HepG2 (cell line): ENCODE measurements at regions not wholly inside any gene's neighbourhood (a gene's known extent, or its start where the extent isn't known, plus 50 kb on each side); places are given as distances from the start of the nearest gene placed in this dataset.

Source experiments
- ATAC-seq: fragments of 200-7000 bp; cut with Tn5 transposase; 3 replicates; pipeline ENCODE4 v1.9.1; 2020; ENCODE audit warnings: mild to moderate bottlenecking, moderate library complexity
- BruUV-seq: library from RNA; stranded (reverse); fragments of 400-500 nt; replicated peaks from 2 replicates; lab custom pipeline; 2021; lab: Mats Ljungman, UMichigan
- CTCF ChIA-PET: fragments of 300-600 bp; formaldehyde crosslinking; extraction: SDS; loops from one replicate; lab custom pipeline; 2021; ENCODE audit warnings: low total read pairs, inconsistent platforms, low intra/inter-chr PET ratio; lab: Yijun Ruan, JAX
- POLR2A ChIA-PET: fragments of 350-600 bp; sonication (Branson Sonifier 250); formaldehyde crosslinking; loops from one replicate; lab custom pipeline; 2020; ENCODE audit warnings: antibody characterized with exemption, inconsistent platforms; lab: Yijun Ruan, JAX
- DNase-seq: peaks from one replicate; pipeline ENCODE4 v3.0.0-alpha.2; 2015; ENCODE audit warnings: low spot score
- FAIRE-seq: peaks from 3 replicates; lab custom pipeline; 2011; peaks lifted over from hg19 to GRCh38; lab: Jason Lieb, UNC
- H2AFZ ChIP-seq: one replicate; pipeline ENCODE4 v1.6.1; 2011; ENCODE audit warnings: low read length, inconsistent platforms
- H3K27ac ChIP-seq: fragments of 300-600 bp; 3 replicates; pipeline ENCODE4 v1.8.0; 2011; ENCODE audit warnings: mixed run types, mild to moderate bottlenecking, mixed read lengths, low read length, inconsistent platforms; ENCODE audit not compliant: insufficient read depth; ENCODE audit errors: extremely low read length
- H3K27me3 ChIP-seq, 2 experiments: fragments of 200-600 bp in 1 of 2; 2 replicates in 1 of 2; 3 replicates in 1 of 2; pipeline versions ENCODE4 v1.6.0 to v1.8.0; 2011; ENCODE audit warnings: low read length in 2 of 2, mild to moderate bottlenecking in 2 of 2, moderate library complexity in 2 of 2, inconsistent platforms in 1 of 2; ENCODE audit not compliant: insufficient read depth in 2 of 2, control insufficient read depth in 1 of 2
- H3K36me3 ChIP-seq, 2 experiments: fragments of 200-600 bp in 1 of 2; replicated peaks in 1 of 2; 2 replicates in 1 of 2; 3 replicates in 1 of 2; pipeline versions ENCODE4 v1.5.1 to v1.8.0; 2011; ENCODE audit warnings: low read length in 2 of 2, inconsistent platforms in 1 of 2; ENCODE audit not compliant: insufficient read depth in 2 of 2, control insufficient read depth in 1 of 2
- H3K4me1 ChIP-seq: 2 replicates; pipeline ENCODE4 v1.5.1; 2012; ENCODE audit warnings: low read length, inconsistent platforms; ENCODE audit not compliant: insufficient read depth
- H3K4me2 ChIP-seq: 2 replicates; pipeline ENCODE4 v1.6.0; 2011; ENCODE audit warnings: low read depth, low read length, inconsistent platforms
- H3K4me3 ChIP-seq, 3 experiments: fragments of 200-600 bp in 1 of 3; sonication (generic), shearing (Covaris generic) in 1 of 3; replicated peaks in 1 of 3; 2 replicates each; pipeline ENCODE4 v1.5.1; 2011 to 2016; ENCODE audit warnings: low read length in 3 of 3, inconsistent platforms in 2 of 3, low read depth in 2 of 3, mild to moderate bottlenecking in 2 of 3, control low read depth in 1 of 3, mixed read lengths in 1 of 3; ENCODE audit not compliant: insufficient read depth in 1 of 3
- H3K79me2 ChIP-seq: one replicate; pipeline ENCODE4 v1.6.1; 2011; ENCODE audit warnings: low read length, inconsistent platforms; ENCODE audit not compliant: insufficient read depth
- H3K9ac ChIP-seq: 2 replicates; pipeline ENCODE4 v1.6.0; 2011; ENCODE audit warnings: mild to moderate bottlenecking, low read depth, low read length, inconsistent platforms; ENCODE audit not compliant: insufficient read depth
- H3K9me3 ChIP-seq: 2 replicates; pipeline ENCODE4 v1.5.1; 2012; ENCODE audit warnings: mild to moderate bottlenecking, low read length
- H4K20me1 ChIP-seq: 2 replicates; pipeline ENCODE4 v1.6.0; 2011; ENCODE audit warnings: inconsistent platforms, mild to moderate bottlenecking, low read length, moderate library complexity; ENCODE audit not compliant: insufficient read depth
- CBX1 ChIP-seq: IDR thresholded peaks from one replicate; pipeline ENCODE4 v1.6.1; 2016; ENCODE audit warnings: antibody characterized with exemption, low read depth
- KMT2A ChIP-seq: sonication (generic); formaldehyde crosslinking; IDR thresholded peaks from 2 replicates; pipeline ENCODE4 v1.4.0; 2020; ENCODE audit warnings: missing genetic modification reagents
- NFYB ChIP-seq: sonication (generic); formaldehyde crosslinking; IDR thresholded peaks from 2 replicates; pipeline ENCODE4 v1.4.0; 2020; ENCODE audit warnings: missing genetic modification reagents
- POLR2A ChIP-seq, 2 experiments: IDR thresholded peaks; 2 replicates each; pipeline ENCODE4 v1.6.1; 2011; ENCODE audit warnings: low read depth in 2 of 2, low read length in 2 of 2, mild to moderate bottlenecking in 1 of 2, moderate library complexity in 1 of 2; ENCODE audit not compliant: insufficient read depth in 1 of 2
- RFX5 ChIP-seq: IDR thresholded peaks from 2 replicates; pipeline ENCODE4 v1.6.1; 2011; ENCODE audit warnings: low read depth, low read length, improper control_type of control experiment
- TOE1 ChIP-seq: sonication (generic); formaldehyde crosslinking; IDR thresholded peaks from 2 replicates; pipeline ENCODE4 v1.4.0; 2020; ENCODE audit warnings: mild to moderate bottlenecking, missing genetic modification reagents
- TP53 ChIP-seq: sonication (generic); formaldehyde crosslinking; conservative IDR thresholded peaks from 2 replicates; pipeline ENCODE4 v1.4.0; 2020; ENCODE audit warnings: missing genetic modification reagents
- ZNF292 ChIP-seq: sonication (generic); formaldehyde crosslinking; IDR thresholded peaks from 2 replicates; pipeline ENCODE4 v1.8.1; 2022; ENCODE audit warnings: mild to moderate bottlenecking, low read depth, missing genetic modification reagents, borderline replicate concordance
- ZNF326 ChIP-seq: sonication (generic); formaldehyde crosslinking; IDR thresholded peaks from 2 replicates; pipeline ENCODE4 v1.4.0; 2020; ENCODE audit warnings: missing genetic modification reagents, borderline replicate concordance
- ZNF619 ChIP-seq: sonication (generic); formaldehyde crosslinking; IDR thresholded peaks from 2 replicates; pipeline ENCODE4 v1.4.0; 2020; ENCODE audit warnings: mild to moderate bottlenecking, missing genetic modification reagents
- WGBS: methylation state at CpG from one replicate; pipeline ENCODE4 v1.1.6; 2017; ENCODE audit warnings: low lambda C conversion rate; 5-methylcytosine and 5-hydroxymethylcytosine counted together
- in situ Hi-C: cut with HindIII; loops from 2 replicates; pipeline ENCODE4 v1.10.0; 2017; ENCODE audit warnings: low pct_unique_long_range_greater_than_20kb; ENCODE audit not compliant: extremely low pct_ligation_motif_present
- intact Hi-C: fragments of 100-400 bp; cut with micrococcal nuclease; formaldehyde crosslinking; loops from one replicate; pipeline ENCODE4 v1.10.0; 2022; ENCODE audit not compliant: unreplicated experiment
- TF ChIP-seq, protein P1 (sequence below): sonication (generic); formaldehyde crosslinking; IDR thresholded peaks from 2 replicates; pipeline ENCODE4 v1.5.0; 2020; ENCODE audit warnings: mild to moderate bottlenecking, missing genetic modification reagents
- TF ChIP-seq, protein P2 (sequence below): IDR thresholded peaks from 2 replicates; pipeline ENCODE4 v1.6.1; 2016; ENCODE audit warnings: low read depth, missing genetic modification reagents, missing compliant biosample characterization
- TF ChIP-seq, protein P3 (sequence below): sonication (generic); formaldehyde crosslinking; IDR thresholded peaks from 2 replicates; pipeline ENCODE4 v1.4.0; 2020; ENCODE audit warnings: missing genetic modification reagents, mild to moderate bottlenecking, borderline replicate concordance

DNA sequence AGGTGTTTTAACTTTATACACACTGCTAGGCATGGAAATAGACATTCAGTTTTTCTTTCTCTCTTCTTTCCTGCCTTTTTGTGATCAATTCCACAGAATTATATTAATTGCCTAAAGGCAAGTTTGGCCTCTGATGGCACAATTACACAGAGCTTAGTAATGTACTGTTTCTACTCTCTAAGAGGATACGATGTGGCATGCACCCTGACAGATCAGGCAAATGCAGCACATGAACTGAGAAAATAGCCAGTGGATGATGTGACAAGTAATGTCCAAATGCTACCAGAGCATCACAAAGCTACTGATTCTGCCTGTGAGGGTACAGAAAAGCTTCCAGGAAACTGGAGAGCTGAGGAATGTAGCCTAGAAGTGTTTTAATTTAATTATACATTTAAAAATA, 233.8 kb upstream of the PRR20A start:
- CTCF ChIA-PET: no interaction called here
- 8% methylated on average over 1 of the region's 1 CpG for WGBS
- POLR2A ChIA-PET: no interaction called here

More for the DNA sequence above, 233.8 kb upstream of the PRR20A start:
- no peak for FAIRE-seq
- BruUV-seq: no TSS peak
- no peak overlapping the region for H3K4me2 ChIP-seq
- no peaks in the 10 kb centered on the region for H3K79me2 ChIP-seq
- no peak for ATAC-seq
- H4K20me1 ChIP-seq: no peaks in the 10 kb centered on the region
- H3K27me3 ChIP-seq: no peaks in the 10 kb centered on the region
- H3K4me3 ChIP-seq: no peak overlapping the region
- no peak overlapping the region for H2AFZ ChIP-seq
- intact Hi-C loops (no loop called here), in situ Hi-C loops (no loop called here)
- H3K9me3 ChIP-seq: peaks cover 46% of the 10 kb centered on the region
- DNase-seq: no peak
- H3K4me1 ChIP-seq: no peaks in the 10 kb centered on the region
- H3K36me3 ChIP-seq: no peaks in the 10 kb centered on the region
- no peak for TF ChIP-seq TOE1 (CRISPR knock-in tag)
- TF ChIP-seq NFYB (CRISPR knock-in tag): no peak
- TF ChIP-seq ZNF619 (CRISPR knock-in tag): no peak
- TF ChIP-seq, protein P1, sequence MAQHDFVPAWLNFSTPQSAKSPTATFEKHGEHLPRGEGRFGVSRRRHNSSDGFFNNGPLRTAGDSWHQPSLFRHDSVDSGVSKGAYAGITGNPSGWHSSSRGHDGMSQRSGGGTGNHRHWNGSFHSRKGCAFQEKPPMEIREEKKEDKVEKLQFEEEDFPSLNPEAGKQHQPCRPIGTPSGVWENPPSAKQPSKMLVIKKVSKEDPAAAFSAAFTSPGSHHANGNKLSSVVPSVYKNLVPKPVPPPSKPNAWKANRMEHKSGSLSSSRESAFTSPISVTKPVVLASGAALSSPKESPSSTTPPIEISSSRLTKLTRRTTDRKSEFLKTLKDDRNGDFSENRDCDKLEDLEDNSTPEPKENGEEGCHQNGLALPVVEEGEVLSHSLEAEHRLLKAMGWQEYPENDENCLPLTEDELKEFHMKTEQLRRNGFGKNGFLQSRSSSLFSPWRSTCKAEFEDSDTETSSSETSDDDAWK (CRISPR knock-in tag): no peak
- no peak for TF ChIP-seq CBX1
- no peak for TF ChIP-seq TP53
- no peak for TF ChIP-seq ZNF292 (CRISPR knock-in tag)
- no peak for TF ChIP-seq ZNF326 (CRISPR knock-in tag)
- TF ChIP-seq, protein P2, sequence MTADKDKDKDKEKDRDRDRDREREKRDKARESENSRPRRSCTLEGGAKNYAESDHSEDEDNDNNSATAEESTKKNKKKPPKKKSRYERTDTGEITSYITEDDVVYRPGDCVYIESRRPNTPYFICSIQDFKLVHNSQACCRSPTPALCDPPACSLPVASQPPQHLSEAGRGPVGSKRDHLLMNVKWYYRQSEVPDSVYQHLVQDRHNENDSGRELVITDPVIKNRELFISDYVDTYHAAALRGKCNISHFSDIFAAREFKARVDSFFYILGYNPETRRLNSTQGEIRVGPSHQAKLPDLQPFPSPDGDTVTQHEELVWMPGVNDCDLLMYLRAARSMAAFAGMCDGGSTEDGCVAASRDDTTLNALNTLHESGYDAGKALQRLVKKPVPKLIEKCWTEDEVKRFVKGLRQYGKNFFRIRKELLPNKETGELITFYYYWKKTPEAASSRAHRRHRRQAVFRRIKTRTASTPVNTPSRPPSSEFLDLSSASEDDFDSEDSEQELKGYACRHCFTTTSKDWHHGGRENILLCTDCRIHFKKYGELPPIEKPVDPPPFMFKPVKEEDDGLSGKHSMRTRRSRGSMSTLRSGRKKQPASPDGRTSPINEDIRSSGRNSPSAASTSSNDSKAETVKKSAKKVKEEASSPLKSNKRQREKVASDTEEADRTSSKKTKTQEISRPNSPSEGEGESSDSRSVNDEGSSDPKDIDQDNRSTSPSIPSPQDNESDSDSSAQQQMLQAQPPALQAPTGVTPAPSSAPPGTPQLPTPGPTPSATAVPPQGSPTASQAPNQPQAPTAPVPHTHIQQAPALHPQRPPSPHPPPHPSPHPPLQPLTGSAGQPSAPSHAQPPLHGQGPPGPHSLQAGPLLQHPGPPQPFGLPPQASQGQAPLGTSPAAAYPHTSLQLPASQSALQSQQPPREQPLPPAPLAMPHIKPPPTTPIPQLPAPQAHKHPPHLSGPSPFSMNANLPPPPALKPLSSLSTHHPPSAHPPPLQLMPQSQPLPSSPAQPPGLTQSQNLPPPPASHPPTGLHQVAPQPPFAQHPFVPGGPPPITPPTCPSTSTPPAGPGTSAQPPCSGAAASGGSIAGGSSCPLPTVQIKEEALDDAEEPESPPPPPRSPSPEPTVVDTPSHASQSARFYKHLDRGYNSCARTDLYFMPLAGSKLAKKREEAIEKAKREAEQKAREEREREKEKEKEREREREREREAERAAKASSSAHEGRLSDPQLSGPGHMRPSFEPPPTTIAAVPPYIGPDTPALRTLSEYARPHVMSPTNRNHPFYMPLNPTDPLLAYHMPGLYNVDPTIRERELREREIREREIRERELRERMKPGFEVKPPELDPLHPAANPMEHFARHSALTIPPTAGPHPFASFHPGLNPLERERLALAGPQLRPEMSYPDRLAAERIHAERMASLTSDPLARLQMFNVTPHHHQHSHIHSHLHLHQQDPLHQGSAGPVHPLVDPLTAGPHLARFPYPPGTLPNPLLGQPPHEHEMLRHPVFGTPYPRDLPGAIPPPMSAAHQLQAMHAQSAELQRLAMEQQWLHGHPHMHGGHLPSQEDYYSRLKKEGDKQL: no peak
- TF ChIP-seq, protein P3, sequence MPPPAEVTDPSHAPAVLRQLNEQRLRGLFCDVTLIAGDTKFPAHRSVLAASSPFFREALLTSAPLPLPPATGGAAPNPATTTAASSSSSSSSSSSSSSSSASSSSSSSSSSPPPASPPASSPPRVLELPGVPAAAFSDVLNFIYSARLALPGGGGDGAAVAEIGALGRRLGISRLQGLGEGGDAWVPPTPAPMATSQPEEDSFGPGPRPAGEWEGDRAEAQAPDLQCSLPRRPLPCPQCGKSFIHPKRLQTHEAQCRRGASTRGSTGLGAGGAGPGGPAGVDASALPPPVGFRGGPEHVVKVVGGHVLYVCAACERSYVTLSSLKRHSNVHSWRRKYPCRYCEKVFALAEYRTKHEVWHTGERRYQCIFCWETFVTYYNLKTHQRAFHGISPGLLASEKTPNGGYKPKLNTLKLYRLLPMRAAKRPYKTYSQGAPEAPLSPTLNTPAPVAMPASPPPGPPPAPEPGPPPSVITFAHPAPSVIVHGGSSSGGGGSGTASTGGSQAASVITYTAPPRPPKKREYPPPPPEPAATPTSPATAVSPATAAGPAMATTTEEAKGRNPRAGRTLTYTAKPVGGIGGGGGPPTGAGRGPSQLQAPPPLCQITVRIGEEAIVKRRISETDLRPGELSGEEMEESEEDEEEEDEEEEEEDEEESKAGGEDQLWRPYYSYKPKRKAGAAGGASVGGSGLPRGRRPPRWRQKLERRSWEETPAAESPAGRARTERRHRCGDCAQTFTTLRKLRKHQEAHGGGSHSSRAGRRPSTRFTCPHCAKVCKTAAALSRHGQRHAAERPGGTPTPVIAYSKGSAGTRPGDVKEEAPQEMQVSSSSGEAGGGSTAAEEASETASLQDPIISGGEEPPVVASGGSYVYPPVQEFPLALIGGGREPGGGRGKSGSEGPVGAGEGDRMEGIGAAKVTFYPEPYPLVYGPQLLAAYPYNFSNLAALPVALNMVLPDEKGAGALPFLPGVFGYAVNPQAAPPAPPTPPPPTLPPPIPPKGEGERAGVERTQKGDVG (CRISPR knock-in tag): no peak
- TF ChIP-seq KMT2A (CRISPR knock-in tag): no peak
- no peak for TF ChIP-seq RFX5
- no peak for TF ChIP-seq POLR2A (IDR thresholded peaks at IDR 0.05; ENCODE audit: insufficient read depth in 1 of 2, low read depth in 2 of 2, low read length in 2 of 2)
- H3K27ac ChIP-seq: no peak overlapping the region
- no peak overlapping the region for H3K9ac ChIP-seq
